ENCODE measurements at regions not wholly inside any gene's neighbourhood (a gene's known extent, or its start where the extent isn't known, plus 50 kb on each side); places are given as distances from the start of the nearest gene placed in this dataset.
"Not testable (repeated sequence)": the region's sequence is repeated elsewhere in the genome, so short reads cannot be mapped to it uniquely, and the experiment has no call there.

DNA sequence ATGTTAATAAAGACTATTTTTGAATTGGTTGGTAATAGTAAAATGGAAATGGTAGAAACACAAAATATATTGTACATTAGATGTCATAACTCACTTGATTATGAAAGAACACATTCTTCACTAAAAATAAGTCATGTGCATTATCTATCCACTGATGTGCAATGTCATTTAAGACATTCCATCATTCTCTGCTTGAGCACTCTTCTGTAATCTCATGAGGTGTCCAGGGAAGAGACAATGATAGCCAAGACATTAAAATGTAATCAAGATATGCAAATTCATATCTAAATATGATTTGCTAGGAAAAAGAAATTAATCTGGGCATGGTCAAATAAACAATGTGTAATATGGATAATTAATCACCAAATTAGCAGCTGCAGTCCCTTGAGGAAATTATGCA, 422.5 kb downstream of the BTG1 start:
- DNase-seq (ENCODE audit: low spot score in 2 of 2, unreplicated experiment in 2 of 2): no peak
- no peaks in the 10 kb centered on the region for H3K9me3 Mint-ChIP-seq
- no peak overlapping the region for H3K4me3 Mint-ChIP-seq
- TF ChIP-seq, protein P1, sequence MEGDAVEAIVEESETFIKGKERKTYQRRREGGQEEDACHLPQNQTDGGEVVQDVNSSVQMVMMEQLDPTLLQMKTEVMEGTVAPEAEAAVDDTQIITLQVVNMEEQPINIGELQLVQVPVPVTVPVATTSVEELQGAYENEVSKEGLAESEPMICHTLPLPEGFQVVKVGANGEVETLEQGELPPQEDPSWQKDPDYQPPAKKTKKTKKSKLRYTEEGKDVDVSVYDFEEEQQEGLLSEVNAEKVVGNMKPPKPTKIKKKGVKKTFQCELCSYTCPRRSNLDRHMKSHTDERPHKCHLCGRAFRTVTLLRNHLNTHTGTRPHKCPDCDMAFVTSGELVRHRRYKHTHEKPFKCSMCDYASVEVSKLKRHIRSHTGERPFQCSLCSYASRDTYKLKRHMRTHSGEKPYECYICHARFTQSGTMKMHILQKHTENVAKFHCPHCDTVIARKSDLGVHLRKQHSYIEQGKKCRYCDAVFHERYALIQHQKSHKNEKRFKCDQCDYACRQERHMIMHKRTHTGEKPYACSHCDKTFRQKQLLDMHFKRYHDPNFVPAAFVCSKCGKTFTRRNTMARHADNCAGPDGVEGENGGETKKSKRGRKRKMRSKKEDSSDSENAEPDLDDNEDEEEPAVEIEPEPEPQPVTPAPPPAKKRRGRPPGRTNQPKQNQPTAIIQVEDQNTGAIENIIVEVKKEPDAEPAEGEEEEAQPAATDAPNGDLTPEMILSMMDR (IDR thresholded peaks at IDR 0.05; ENCODE audit: unreplicated experiment): no peak
- H3K27me3 Mint-ChIP-seq (ENCODE audit: low read depth): peaks cover 5% of the 10 kb centered on the region
- H3K36me3 Mint-ChIP-seq: no peaks in the 10 kb centered on the region
- H3K4me1 Mint-ChIP-seq: peaks cover 6% of the 10 kb centered on the region
- H3K27ac Mint-ChIP-seq: no peak overlapping the region

- peaks cover 6% of the 10 kb centered on the region for H3K4me1 Mint-ChIP-seq
- TF ChIP-seq, protein P1 (IDR thresholded peaks at IDR 0.05; ENCODE audit: unreplicated experiment): no peak
- no peak overlapping the region for H3K4me3 Mint-ChIP-seq
- peaks cover 5% of the 10 kb centered on the region for H3K27me3 Mint-ChIP-seq (ENCODE audit: low read depth)
- no peak overlapping the region for H3K27ac Mint-ChIP-seq
- H3K9me3 Mint-ChIP-seq: no peaks in the 10 kb centered on the region
- H3K36me3 Mint-ChIP-seq: no peaks in the 10 kb centered on the region
- no peak for DNase-seq (ENCODE audit: low spot score in 2 of 2, unreplicated experiment in 2 of 2)
Observed at GRCh38 chr12:91722072-91722471, 423.6 kb downstream of the BTG1 start.

DNA sequence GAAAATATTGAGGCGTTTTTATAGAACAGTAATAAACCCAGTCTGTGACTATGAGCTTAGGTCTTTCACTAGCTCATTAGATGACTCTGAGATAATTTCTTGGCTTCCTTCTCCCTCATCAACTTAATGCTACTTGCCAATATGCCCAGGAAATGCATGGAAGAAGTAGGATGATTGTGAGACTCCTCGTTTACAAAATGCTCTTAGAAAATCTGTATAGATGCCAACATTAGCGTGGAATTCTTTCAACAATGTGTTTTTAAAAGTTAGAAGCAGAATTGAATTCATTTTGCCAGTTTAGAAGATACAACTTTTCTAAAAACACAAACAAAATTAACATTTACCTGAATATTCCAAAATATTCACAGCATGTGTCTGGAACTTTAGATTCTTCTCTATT, 424.6 kb downstream of the BTG1 start:
- H3K27ac Mint-ChIP-seq: no peak overlapping the region
- TF ChIP-seq, protein P1 (IDR thresholded peaks at IDR 0.05; ENCODE audit: unreplicated experiment): no peak
- peaks cover 5% of the 10 kb centered on the region for H3K27me3 Mint-ChIP-seq (ENCODE audit: low read depth)
- no peak for DNase-seq (ENCODE audit: low spot score in 2 of 2, unreplicated experiment in 2 of 2)
- H3K36me3 Mint-ChIP-seq: no peaks in the 10 kb centered on the region
- H3K4me3 Mint-ChIP-seq: no peak overlapping the region
- H3K9me3 Mint-ChIP-seq: no peaks in the 10 kb centered on the region
- H3K4me1 Mint-ChIP-seq: peaks cover 6% of the 10 kb centered on the region

DNA sequence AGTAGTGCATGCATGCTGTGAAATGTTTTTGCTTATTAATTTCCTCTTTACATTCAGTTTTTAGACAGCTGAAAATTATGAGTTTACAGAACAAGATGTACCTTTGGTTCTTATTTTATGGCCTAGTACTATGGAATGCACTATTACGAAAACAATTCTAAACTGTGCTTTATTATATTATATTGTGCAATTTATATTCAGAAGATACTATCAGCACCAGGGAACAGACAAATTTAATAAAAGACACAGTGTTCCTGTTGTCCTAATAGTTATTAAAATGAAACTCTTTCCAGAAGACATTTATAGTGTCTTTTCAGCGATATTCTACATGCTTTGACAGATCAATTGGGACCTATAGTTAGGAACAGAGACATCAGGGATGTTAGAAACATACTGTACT, 427.3 kb downstream of the BTG1 start:
- DNase-seq (ENCODE audit: low spot score in 2 of 2, unreplicated experiment in 2 of 2): no peak
- Mint-ChIP-seq H3K4me3 (no peak overlapping the region), H3K4me1 (peaks cover 6% of the 10 kb centered on the region), H3K9me3 (no peaks in the 10 kb centered on the region), H3K36me3 (no peaks in the 10 kb centered on the region), H3K27me3 (ENCODE audit: low read depth) (peaks cover 5% of the 10 kb centered on the region), H3K27ac (no peak overlapping the region)
- TF ChIP-seq, protein P1 (IDR thresholded peaks at IDR 0.05; ENCODE audit: unreplicated experiment): no peak

DNA sequence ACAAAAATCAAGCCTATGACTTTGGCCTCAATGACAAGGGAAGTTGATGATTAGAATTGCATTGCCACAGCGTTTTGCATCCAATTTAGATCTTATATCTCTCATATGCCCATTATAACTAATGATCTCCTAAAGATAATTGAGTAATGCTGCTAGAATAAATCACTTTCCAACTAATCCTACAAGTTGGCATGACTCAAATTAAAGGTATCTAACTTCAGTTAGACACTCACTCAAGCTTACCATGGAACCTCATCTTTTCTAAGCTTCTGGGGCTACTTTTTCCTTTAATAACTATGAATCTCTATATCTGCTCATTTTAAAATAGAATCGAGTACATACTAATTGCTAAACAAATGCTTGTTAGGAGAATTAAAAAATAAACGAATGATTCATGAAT, 427.8 kb downstream of the BTG1 start:
- H3K4me1 Mint-ChIP-seq: peaks cover 6% of the 10 kb centered on the region
- no peak overlapping the region for H3K4me3 Mint-ChIP-seq
- H3K9me3 Mint-ChIP-seq: no peaks in the 10 kb centered on the region
- H3K27ac Mint-ChIP-seq: no peak overlapping the region
- peaks cover 5% of the 10 kb centered on the region for H3K27me3 Mint-ChIP-seq (ENCODE audit: low read depth)
- no peak for DNase-seq (ENCODE audit: low spot score in 2 of 2, unreplicated experiment in 2 of 2)
- no peaks in the 10 kb centered on the region for H3K36me3 Mint-ChIP-seq
- TF ChIP-seq, protein P1 (IDR thresholded peaks at IDR 0.05; ENCODE audit: unreplicated experiment): no peak

DNA sequence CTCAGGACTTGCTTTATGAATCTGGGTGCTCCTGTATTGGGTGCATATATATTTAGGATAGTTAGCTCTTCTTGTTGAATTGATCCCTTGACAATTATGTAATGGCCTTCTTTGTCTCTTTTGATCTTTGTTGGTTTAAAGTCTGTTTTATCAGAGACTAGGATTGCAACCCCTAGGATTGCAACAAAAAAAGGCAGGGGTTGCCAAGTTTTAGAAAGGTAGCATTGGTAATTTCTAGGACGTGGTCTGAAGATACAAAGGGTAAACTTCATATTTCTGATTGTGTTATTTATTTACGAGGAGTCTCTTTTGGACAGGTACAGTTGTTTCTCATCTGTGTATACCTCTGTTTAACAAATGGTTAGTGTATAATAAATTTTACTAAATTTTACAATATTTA, 433.7 kb downstream of the BTG1 start:
- not testable (repeated sequence) for H3K4me3 Mint-ChIP-seq; DNase-seq (ENCODE audit: low spot score in 2 of 2, unreplicated experiment in 2 of 2); H3K36me3 Mint-ChIP-seq; H3K4me1 Mint-ChIP-seq; H3K9me3 Mint-ChIP-seq; H3K27ac Mint-ChIP-seq; H3K27me3 Mint-ChIP-seq (ENCODE audit: low read depth)

Measured in mesothelial cell of epicardium (in vitro differentiated cells).